ENCODE measurements at regions not wholly inside any gene's neighbourhood (a gene's known extent, or its start where the extent isn't known, plus 50 kb on each side); places are given as distances from the start of the nearest gene placed in this dataset.

- TF ChIP-seq CTCF (IDR thresholded peaks at IDR 0.05; ENCODE audit: low read depth, low read length) (no peak), EZH2phosphoT487 (IDR thresholded peaks at IDR 0.05; ENCODE audit: low read depth) (no peak)
Measured at GRCh38 chr7:26055241-26055640, 96.8 kb upstream of the NFE2L3 start.

All from OCI-LY3 (cell line).